DMS114 treated with DMSO at 0.1 percent for 48 hours (cell line): ENCODE measurements at regions not wholly inside any gene's neighbourhood (a gene's known extent, or its start where the extent isn't known, plus 50 kb on each side); places are given as distances from the start of the nearest gene placed in this dataset.
"Not testable (repeated sequence)": the region's sequence is repeated elsewhere in the genome, so short reads cannot be mapped to it uniquely, and the experiment has no call there.

ENCODE experiments used
- DNase-seq: peaks from one replicate; lab custom pipeline; 2025; ENCODE audit not compliant: unreplicated experiment; lab: John Stamatoyannopoulos, UW

- no peak for DNase-seq
Observed at GRCh38 chr3:167106456-167106855, 273.6 kb downstream of the ZBBX start.

GRCh38 chr3:167102071-167102470, 278.0 kb downstream of the ZBBX start:
- DNase-seq, result no peak

- no peak for DNase-seq
Observed at GRCh38 chr3:167100651-167101050, 279.4 kb downstream of the ZBBX start.

GRCh38 chr3:167100200-167100599, 279.9 kb downstream of the ZBBX start:
- no peak for DNase-seq

GRCh38 chr3:167095976-167096375, 284.1 kb downstream of the ZBBX start:
- no peak for DNase-seq

DNA sequence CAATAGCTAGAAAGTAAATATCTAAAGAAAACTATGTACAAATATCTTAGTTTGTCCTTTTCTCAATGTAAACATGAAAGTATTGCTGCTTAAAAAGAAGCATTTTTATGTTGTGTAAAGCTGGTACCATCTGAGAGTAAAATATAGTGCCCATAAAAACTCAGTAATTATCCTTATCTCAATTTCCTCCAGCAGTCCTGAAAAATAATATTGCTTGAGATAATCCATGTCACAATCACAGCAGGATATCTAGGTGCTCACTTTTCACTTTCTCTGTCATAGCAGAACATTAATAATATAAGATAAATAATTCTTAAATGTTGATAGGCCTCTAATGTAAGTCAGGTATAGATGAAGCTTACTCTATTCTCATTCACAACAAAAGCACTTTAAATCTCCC, 285.5 kb downstream of the ZBBX start:
- DNase-seq, result no peak

DNA sequence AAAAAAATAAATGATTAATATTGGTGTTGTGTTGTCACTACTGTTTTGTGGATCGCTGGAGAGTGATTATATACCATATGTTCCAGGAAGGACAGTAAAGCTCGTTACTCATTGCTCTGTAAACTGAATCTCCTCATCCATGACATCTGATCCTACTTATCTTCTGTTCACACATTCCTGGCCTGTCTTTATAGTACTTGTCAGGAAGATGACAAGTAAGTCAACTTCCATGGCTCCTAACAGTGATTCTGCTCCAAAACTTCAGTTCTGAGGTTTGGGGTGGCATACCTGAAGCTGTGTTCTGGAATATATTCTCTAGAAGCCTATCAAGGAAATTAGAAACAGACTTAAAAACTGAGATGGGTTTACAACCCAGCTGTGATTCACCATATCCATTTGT, 288.9 kb downstream of the ZBBX start:
- DNase-seq, result no peak

DNA sequence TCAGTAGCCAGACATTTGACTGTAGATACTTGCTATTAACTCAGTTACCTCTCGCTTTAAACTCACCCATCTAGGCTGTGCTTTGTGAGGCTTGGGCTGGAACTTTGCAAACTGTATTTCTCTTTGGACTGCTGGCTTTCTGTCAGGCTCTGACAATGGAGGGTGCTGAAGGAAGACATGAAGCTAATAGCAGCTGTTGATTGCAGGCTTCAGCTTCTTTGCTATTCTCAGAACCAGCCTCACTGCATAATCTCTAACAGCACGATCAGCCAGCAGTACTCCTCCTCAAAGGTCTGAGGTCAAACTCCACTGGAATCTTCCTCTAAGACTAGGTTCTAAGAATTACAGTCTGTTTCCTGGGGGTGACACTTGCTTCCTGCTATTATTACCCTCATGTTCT, 295.6 kb downstream of the ZBBX start:
- DNase-seq, result no peak

- DNase-seq, result no peak
Observed at GRCh38 chr3:167078070-167078622, 302.0 kb downstream of the ZBBX start.

DNA sequence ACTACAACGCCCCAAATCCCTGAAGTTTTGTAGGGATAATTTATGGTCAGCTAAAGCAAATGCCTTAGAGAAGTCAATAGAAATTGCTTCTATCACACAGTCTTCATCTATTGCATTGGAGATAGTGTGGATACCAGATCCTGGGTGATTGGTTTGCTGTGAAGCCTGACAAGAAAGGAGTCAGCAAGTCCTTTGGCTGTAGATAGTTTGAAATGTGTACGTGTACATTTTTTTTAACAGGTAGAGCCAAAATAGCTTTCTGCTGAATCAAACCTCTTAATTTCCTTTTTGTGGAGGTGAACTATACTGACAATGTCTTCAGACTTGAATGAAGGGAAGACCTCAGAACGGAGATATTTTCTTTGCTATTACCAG, 312.3 kb downstream of the ZBBX start:
- DNase-seq, result no peak

DNA sequence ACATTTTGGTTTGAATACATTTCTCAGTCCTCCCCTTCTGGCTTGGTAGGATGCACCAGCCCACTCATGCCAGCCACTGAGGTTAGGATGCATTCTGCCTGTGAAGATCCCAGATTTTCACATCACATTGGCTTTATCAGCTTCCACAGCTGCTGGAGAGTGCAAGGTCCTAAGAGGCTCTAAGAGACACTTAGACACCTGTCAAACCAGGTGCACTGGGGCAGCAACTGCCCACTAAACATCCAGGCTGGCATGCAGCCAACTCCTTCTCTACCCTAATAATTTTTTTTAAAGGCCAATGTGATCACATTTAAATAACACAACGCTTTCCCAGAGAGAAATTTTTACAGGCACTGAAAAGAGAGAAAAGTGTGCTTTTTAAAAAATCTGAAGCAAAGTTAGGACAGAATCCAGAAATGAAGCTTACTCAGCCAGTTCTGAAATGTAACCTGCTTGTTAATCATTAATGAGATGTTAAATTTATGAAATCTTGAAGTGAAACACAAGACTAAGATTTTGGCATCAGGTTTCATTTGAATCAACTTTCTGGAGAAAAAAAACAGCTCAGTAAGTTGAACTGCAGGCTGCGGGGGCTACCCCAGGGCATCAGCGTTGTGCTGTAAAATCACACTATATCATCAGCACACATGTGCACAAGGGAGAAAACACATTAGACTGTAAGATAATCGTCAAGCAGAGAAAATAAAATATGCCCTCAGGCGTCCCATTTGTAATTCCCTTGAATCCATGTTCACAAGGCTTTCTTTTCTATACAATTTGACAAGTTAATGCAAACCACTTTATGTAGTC, 312.9 kb downstream of the ZBBX start:
- no peak for DNase-seq

- DNase-seq, result no peak
Observed at GRCh38 chr3:167057581-167057980, 322.5 kb downstream of the ZBBX start.

DNA sequence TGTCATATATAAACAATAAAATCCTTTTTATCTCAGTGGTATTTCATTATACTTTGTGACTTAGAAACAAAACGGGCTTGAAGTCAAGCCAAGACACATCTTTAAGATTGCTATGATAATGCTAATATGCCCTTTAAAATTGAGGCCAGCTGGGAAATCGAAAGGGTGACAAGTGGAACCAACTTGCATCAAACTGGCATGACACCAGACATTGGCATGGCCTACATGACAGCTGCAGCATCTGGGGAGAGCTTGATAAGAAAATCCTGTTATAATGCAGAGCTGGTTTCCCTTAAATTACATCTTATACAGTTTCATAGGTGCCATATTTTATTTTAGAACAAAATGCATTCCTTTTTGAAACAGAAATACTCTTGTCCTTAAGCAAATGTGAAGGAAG, 325.2 kb downstream of the ZBBX start:
- DNase-seq, result no peak

DNA sequence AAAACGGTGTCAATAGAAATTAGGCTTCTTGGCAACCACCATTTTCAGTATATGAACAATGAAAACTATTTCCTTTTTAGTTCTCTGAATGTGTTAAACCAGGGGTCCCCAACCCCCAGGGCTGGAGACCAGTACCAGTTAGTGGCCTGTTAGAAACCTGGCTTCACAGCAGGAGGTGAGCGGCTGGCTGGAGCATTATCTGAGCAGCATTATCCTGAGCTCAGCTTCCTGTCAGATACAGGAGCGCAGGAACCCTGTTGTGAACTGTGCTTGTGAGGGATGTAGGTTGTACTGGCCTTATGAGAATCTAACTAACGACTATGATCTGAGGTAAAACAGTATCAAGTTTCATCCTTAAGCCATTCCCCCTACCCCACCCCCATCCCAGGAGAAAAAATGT, 328.7 kb downstream of the ZBBX start:
- no peak for DNase-seq

- DNase-seq, result no peak
Observed at GRCh38 chr3:167033866-167034265, 346.2 kb downstream of the ZBBX start.

DNA sequence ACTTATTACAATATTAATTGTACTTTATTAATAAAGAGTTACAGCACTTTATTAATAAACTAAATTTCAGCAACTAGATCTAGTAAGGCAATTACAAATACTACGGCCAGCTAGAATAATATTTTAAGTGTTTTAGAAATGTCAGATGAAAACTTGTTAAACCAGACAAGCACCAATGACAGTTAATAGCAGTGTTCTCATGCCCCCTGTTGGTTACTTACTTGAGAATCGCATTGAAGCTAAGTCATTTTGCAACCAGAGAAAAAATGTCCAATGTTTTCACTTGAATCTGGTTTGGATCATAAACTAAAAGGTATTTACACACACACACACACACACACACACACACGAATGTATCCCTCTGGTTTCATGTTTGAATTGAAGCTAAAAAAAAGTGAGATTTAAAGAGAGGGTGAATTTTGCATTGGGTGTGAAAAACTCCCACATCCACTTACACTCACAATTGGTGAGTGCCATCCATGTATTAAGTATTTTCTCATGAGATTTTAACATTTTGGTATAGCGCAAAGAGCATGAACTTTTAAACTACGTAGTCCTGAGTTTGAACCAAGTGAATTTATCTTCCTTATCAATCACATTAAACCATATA, 347.7 kb downstream of the ZBBX start:
- DNase-seq, result peak; percentile 25

- no peak for DNase-seq
Observed at GRCh38 chr3:167031364-167032049, 348.6 kb downstream of the ZBBX start.

DNA sequence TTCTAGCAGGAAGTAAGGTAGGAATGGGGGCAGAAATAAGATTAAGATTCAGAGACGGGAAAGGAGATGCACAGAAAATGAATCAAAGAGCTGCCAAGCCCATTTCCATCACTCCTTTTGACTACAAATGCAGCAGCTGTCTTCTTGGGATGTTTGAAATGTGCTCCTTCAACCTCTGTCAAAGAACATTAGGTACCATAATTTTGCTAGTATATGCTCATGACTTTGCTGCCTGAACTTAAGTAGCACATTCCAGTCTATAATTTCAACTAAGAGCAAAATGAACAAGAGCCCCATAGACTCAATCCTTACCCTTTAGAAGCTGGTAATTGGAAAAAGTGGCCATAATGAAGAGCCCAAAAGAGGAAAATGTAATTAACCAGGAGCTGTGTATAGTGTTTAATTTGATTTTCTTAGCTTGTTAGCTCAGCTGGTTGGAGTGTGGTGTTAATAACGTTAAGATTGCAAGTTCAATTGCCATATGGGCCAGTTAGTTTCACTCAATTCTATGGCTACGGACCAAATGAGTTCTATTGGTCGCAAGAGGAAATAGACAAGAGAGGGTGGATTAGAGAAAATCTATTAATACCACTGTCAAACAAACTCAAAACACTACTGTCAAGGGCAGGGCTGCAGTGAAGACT, 349.9 kb downstream of the ZBBX start:
- DNase-seq, result no peak

DNA sequence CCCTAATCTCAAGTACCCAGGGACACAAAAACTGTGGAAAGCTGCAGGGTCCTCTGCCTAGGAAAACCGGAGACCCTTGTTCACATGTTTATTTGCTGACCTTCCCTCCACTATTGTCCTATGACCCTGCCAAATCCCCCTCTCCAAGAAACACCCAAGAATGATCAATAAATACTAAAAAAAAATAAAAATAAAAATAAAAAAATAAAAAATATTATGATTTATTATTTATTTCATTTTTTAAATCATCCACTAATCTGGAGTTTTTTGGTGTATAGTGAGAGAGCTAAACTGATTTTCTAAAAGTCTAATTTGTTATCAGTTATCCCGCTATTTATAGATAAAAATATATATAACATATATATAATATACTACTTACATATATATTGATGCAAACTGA, 360.6 kb downstream of the ZBBX start:
- not testable (repeated sequence) for DNase-seq

GRCh38 chr3:167018591-167019111, 361.4 kb downstream of the ZBBX start:
- not testable (repeated sequence) for DNase-seq

DNA sequence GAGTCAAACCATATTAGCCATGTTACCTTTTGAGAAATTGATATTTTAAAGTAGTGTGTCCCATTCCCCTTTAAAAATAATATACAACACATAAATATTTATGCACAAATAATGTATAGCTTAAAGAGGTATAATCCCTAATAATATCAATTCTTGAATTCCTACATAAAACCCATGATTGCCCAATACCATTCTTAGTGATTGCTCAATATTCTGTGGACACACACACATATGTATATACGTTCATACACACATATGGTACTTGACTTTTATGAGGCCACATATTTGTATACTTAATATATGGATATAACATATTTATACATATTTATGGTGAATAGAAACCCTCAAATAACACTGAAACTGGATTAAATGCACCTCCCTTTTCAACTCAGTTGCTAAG, 367.4 kb downstream of the ZBBX start:
- no peak for DNase-seq
